ENCODE measurements at regions not wholly inside any gene's neighbourhood (a gene's known extent, or its start where the extent isn't known, plus 50 kb on each side); places are given as distances from the start of the nearest gene placed in this dataset.
"Not testable (repeated sequence)": the region's sequence is repeated elsewhere in the genome, so short reads cannot be mapped to it uniquely, and the experiment has no call there.

DNA sequence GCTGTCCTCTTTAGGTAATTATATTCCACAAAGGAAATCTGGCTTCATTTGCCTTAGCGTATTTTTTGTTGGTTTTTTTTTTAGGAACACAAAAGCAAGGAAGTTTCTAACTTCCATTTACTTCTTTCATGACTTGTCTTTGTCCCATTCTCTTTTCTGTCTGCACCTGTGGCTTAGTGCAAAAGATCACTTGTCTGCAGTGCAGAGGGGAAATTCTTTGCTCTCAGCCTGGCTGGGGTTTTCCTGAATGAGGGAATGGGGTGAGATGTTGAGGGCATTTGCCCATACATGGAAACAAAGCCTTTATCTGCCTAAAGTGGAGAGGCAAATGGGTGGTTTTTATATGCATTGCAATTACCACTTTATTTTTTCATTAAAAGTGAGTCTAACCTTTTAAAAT is 361.1 kb upstream of the IGFBP3 start:
- intact Hi-C loops (cut with micrococcal nuclease), result no loop called here

DNA sequence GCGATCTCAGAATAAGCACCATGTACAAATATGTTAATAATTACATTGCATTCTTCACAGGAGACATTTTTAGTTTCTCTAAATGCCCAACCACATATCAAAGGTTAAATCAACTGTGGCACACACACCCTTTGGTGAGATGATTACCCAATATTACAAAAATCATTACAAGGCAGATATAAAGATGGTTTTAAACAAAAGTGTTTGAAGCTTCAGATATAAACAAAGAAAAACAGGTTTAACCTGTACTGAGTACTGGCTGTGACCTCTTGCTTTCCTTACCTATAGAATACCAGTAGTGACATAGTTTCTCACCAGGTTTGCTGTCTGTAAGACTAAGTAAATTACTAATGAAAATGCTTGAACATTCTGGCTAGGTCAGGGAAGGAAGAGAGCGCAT is 360.0 kb upstream of the IGFBP3 start:
- intact Hi-C loops (cut with micrococcal nuclease), result no loop called here

DNA sequence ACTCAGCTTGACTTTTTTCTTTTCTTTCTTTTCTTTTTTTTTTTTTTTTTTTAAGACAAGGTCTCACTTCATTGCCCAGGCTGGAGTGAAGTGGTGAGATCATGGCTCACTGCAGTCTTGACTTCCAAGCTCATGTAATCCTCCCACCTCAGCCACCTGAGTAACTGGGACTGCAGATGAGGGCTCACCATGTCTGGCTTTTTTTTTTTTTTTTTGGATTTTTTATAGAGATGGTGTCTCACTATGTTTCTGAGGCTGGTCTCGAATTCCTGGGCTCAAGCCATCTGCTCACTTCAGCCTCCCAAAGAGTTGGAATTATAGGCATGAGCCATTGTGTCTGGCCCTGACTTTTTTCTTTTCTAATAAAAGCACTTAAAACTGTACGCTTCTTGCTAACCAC is 358.2 kb upstream of the IGFBP3 start:
- intact Hi-C loops (cut with micrococcal nuclease), result no loop called here

DNA sequence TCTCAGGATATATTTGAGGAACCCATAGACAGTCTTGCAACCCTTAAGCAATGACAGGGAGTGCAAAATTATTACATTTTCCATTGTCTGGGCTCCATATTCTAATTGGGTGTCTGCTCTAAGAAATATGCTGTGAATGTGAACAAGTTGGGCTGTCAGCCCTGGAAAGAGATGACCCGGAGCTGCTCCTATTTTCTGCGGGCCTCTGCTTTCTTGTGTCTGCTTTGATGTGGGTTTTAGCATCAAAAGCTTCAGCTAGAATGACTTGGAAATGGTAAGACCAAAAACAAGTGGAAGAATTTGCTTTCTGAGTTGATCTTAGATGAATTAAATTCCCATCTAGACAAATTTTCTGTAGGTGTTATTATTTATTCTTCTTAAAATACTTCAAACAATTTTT is 343.6 kb upstream of the IGFBP3 start:
- intact Hi-C loops (cut with micrococcal nuclease), result no loop called here

DNA sequence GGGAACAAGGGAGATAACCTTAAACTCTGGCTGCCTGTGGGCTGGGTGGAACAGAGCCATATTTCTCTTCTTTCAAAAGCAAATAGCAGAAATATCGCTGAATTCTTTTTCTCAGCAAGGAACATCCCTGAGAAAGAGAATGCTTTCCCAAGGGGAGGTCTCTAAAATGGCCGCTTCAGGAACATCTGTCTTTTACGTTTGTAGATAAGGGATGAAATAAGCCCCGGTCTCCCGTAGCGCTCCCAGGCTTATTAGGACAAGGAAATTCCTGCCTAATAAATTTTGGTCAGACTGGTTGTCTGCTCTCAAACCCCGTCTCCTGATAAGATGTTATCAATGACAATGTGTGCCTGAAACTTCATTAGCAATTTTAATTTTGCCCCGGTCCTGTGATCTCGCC is 340.6 kb upstream of the IGFBP3 start:
- intact Hi-C loops (cut with micrococcal nuclease), result not testable (repeated sequence)

DNA sequence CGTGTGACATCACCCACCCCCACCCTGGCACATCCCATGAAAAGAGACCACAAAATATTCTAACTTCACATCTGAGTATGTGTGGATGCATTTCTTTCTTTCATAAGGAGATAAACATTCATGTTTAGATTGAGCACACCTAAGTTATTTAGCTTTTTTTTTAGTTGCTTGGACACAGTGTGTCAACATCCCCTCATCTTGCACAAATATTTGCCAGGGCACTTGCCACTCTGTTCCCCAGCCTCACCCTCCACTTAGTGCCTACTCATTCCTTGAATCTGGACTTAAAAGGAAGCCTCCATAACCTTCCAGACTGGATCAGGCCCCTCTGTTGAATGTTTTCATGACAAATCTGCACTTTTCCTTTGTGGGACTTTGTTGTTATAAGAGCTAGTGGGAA is 338.9 kb upstream of the IGFBP3 start:
- intact Hi-C loops (cut with micrococcal nuclease), result no loop called here

DNA sequence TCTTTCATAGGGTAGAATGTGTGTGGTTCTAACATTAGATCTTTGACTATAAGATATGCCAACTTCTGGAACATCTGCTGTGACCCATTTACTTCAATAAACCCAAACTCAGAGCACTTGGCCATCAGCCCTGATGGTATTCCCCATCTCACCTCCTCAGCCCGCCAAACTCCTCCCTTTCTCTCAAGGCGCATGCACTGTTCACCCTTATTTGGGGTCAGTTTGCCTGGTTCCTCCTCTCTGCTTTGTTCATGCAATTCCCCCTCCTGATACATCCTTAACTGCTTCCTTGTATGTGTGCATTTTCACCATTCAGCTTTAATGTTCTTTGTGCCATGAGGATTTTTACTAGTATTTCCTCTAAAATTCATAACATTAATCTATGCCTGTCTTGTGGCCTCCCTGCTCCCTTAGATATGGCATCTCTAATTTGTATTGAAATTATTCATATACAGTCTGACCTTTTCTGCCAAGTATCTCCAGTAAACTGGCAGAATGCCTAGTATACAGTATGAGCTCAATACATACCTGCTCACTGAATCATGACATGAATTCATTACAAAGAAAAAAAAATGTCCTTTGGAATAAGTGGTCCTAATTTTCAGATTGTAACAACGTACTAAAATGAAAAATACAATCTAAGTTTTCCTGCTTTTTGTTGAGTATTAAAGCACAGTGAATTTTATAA is 336.8 kb upstream of the IGFBP3 start:
- intact Hi-C loops (cut with micrococcal nuclease), result no loop called here

DNA sequence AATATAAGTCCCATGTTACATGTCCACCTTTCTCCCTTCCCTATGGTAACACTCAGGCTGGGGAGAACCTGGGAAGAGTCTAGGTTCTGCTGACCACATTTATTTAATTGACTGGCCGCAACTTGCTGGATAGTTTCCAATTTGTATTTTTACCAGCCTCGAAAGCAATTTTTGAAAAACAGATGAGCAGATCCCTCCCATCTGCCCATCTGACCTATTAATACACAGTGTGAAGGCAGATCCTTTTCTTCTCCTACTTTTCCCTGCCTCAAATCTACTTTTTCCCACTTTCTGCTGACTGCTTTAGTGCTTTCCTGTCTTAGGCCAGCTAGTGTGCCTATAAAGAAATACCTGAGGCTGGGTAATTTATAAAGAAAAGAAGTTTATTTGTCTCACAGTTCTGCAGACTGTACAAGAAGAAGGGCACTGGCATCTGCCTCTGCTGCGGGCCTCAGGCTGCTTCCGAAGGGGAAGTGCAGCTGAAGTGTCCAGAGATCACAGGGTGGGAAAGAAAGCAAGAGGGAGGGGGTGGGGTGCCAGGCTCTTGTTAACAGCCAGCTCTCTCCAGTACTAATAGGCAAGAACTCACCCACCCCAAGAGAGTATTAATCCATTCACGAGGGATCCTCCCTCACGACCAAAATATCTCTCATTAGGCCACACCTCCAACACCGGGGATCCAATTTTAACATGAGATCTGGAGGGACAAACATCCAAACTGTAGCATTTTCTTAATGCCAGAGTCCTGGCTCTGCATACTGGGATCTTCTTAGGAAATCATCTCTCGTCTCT is 336.0 kb upstream of the IGFBP3 start:
- intact Hi-C loops (cut with micrococcal nuclease), result no loop called here

DNA sequence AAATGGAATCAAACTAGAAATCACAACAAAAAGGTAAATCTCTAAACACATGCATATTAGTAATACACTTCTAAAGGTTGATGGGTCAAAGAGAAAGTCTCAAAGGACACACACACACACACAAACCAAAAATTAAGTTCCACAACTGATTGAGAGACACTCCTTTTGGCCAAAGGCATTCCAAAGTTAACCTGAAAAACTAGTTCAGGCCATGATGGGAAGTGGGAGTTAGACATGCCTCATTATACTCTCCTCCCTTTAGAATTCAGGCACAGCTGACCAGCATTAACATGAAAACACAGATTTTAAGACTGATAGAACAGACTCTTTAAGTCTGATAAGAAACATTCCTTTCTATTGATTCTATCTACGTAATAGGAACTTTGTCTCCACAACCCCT is 332.4 kb upstream of the IGFBP3 start:
- intact Hi-C loops (cut with micrococcal nuclease), result no loop called here

DNA sequence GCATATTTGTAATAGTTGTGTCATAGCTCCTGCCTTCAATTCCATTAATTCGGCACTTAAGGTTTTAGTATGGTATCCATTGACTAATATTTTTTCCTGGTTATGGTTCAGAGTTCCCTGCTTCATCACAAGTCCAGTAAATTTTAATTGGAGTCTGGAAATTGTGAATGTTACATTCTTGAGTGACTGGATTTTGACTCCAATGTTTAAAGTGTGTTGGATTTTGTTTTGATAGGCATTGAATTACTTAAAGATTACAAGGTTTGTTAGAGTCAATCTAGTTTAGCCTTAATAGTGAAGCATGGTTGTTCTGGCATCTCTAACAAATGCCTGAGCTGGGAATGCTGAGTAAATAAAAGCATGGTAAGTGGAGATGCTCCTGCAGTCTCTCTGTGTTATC is 326.6 kb upstream of the IGFBP3 start:
- intact Hi-C loops (cut with micrococcal nuclease), result no loop called here

DNA sequence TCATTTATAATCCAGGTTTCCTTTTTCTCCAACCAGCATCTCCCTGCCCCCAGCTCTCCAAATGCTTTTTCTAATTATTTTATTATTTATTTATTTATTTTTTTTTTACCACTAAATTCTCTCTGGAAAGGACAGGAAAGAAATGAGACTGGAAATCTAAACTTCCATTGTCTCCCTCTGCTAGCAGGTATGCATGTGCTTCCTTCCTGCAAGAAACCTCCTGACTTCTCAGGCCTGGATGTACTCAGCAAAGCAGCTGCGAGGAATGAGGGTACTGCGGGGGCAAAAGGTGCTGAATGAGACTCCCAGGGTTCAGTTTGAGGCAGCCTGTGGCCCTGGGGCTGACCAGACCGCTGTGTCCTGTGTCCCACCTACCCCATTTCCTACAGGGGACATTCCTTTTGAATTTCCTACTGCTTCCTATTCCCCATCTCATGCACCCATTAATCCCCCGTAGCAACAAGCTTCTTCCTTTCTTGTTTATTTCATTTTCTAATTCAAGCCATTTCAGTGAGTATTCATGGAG is 324.6 kb upstream of the IGFBP3 start:
- intact Hi-C loops (cut with micrococcal nuclease), result no loop called here

DNA sequence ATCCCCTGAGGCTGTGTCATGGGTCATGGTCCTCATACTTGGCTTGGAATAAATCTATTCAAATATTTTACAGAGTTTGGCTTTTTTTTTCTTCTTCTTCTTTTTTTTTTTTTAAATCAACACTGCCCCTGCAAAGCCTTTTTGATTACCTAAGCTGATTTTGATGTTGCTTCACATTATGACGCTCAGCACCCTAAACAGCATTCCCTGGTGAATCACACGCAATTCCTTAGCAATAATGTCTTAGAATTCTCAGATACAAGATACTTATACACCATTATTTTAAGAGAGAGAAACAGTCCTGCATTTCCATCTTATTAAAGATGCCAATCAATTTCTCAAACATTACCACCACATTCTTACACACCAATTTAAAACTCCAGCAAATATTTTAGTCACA is 323.7 kb upstream of the IGFBP3 start:
- intact Hi-C loops (cut with micrococcal nuclease), result no loop called here

DNA sequence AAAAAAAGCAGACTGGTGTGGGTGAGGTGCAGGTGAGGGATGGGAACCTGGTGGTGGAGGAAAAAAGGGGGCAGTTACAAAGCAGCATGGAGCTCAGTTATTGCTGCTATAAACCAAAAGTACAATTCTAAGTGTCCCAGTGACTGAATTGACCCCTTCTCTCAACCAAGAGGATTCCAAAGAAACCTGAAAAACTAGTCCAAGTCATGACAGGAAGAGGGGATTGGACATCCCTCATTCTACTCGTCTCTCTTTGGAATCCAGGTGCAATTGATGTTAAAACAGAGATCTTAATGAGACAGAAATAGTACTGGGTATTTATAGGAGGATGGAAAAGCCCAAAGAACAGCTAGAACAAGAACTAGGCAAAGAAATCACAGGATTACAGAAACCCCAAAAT is 322.3 kb upstream of the IGFBP3 start:
- intact Hi-C loops (cut with micrococcal nuclease), result no loop called here

DNA sequence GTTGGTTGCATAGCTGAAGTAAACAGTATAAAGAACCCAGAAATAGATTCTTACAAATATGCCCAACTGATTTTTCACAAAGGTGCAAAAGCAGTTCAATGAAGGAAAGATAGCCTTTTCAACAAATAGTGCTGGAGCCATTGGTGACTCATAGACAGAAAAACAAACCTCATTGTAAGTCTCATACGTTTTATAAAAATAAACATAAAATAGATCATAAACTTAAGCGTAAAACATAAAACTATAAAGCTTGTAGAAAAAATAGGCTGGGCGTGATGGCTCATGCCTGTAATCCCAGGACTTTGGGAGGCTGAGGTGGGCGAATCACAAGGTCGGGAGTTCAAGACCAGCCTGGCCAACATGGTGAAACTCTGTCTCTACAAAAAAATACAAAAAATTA is 318.8 kb upstream of the IGFBP3 start:
- intact Hi-C loops (cut with micrococcal nuclease), result no loop called here

DNA sequence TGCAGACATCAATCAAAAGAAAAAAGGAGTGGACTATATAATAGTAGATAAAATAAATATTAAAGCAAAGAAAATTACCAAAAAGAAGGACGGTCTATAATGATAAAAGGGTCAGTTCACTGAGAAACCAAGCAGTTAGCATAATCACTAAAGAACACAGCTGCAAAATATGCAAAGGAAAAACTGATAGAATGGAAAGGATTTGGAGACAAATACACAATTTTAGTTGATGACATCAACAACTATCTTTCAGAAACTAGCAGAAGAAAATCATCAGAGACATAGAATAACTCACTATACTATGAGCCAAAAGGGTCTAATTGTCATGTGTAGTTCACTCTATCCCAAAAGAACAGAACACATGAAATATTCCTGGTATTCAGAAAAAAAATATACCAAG is 316.4 kb upstream of the IGFBP3 start:
- intact Hi-C loops (cut with micrococcal nuclease), result no loop called here

DNA sequence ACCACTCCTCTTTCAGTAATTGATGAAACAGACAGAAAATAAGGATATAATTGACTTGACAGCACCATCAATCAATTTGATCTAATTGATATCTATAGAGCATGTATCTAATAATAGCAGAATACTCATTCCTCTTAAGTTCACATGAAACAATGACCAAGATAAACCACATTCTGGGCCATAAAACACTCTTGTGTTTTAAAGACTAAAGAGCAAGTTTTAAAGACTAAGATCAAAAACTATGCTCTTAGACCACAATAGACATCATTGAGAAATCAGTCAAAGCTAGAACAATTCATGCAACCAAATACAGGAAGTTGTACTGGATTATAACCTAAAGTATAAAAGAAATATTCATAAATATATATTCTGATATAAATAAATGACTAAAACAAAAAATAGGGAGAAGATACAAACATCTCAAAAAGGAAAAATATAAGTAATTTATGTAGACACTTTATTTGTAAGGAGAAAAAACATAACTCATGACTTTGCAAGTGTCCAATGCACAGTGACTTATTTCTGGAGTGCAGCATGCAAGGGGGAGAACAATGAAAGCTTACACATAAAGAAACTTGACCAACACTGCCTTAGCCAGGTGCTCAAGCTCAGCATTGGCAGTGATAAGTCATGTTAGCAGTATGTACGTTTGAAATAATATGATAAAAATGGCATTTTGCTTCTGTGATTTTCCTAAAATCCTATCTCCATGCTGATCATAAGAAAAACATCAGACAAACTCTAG is 312.7 kb upstream of the IGFBP3 start:
- intact Hi-C loops (cut with micrococcal nuclease), result no loop called here

DNA sequence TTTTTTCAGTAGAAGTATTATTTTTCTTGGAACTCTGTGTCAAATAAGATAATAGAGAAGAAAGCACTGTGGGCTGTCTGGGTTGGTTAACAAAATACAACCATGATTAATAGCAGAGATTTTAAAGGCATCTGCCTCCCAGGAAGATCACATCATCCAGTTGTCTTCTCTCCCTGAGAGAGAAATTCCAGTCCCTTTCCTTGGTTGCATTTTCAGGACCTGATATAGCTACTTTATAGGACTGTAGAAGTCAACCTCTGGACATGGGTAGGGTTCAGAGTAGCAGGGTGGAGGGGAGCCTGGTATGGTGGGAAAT is 309.9 kb upstream of the IGFBP3 start:
- intact Hi-C loops (cut with micrococcal nuclease), result no loop called here

DNA sequence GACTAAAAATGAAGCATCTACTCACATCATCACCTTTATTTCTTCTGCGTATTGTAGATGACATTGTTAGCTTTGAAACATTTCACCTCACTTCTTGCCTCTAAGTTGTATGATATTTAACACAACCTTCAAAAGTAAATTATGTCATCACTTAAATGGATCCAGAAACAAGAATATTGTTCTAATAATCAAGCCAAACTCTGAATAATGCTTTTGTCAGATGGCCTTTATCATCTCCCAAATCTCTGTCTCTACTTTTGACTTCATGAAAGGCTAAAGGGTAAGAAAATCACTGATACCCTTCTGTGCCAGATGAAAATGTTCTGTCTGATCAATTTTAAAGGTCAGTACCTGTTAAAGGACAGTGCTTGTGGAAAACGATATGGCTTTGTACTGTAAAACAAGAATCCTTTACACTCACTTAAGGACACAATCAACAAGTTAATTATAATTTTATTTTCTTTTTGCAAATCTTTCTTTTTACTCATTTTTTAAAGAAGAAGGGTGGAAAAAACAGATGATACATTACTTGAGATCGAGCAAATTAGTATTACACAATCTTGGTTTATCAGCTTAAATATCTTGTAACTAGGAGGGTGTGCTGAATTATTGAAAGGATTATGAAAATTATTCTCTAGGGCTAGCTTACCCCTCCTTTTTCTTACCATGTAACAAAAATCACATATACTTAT is 309.4 kb upstream of the IGFBP3 start:
- intact Hi-C loops (cut with micrococcal nuclease), result no loop called here

DNA sequence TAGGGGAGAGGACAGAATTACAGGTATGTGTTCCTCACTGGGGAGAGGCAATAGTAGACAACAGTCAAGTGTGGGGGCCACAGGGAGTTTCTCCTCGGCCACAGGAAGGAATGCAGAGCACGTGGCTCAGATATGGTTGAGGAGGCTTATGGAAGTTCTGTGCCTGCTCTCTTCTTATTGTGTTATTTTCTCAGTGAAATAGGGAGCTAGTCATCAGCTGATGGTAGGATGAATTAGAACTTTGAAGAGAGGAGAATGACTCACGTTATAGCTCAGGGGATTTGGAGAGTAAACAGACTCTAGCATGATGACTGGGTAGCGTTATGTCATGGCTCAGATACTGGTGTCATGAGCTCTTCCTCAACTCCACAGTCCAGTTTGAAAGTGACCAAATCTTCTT is 308.3 kb upstream of the IGFBP3 start:
- intact Hi-C loops (cut with micrococcal nuclease), result no loop called here

DNA sequence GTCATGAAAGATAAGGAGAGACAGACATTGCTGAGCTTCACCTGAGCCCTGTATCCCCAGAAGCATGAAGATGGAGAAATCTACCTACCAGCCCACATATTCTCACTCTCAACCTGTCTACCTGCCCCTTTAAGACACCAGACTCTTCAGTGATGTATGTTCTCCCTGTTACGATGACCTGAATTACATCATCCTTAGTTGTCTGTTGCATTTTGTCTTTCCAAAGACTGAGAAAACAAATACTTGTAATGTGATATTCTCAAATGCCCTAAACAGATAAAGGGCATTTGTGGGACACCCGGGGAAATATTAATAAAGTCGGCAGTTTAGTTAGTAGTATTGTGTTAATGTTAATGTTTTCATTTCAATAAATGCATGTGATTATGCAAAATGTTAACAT is 305.8 kb upstream of the IGFBP3 start:
- intact Hi-C loops (cut with micrococcal nuclease), result no loop called here

DNA sequence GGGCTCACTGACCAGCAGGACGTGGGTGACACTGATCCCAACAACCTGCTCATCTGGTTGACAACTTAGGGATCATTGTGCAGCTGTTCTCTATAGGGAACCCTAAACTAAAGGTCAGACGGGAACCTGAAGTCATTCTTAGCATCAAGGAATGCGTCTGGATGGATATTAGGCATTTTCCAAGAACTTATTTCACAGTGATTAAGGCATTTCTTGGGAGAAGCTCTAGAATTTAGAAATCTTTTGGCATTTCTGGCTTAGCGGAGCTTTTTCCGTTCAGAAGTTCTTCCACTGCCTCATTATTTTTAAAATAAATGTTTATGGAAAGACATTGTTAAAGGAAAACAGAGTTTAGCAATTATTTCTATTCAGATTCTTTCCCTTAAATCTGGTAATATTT is 303.3 kb upstream of the IGFBP3 start:
- intact Hi-C loops (cut with micrococcal nuclease), result no loop called here

DNA sequence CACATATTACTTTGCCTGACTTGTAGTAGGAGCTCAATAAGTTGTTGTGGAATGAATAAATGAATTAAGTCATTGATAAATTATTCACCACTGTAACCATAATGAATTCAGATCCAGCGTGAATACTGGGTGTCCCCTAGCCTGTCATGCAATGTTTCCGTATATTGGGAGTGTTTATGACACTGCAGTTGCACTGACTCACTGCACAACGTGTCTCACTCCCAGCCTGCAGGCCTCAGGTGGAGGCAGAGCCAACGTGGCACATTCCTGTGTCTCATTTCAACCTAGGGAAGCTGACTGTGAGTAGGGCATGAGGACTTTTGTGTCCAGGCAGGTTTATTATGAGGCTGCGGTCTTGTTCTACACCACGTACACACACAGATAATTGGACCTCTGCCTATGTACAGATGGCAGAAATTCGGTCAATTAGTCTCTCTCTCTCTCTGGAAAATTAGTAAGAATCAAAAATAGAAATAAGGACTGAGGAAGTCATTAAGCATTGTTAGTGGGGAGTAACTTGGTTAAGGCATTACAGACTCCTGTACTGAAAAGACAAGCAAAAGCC is 299.1 kb upstream of the IGFBP3 start:
- intact Hi-C loops (cut with micrococcal nuclease), result no loop called here

All from T-helper 2 cell treated with Interferon-gamma antibody and Interleukin-4, amounts not matched to agents 100 ng/mL and 5 ng/mL, for 36 hours (primary cell).